Inferior parietal cortex (tissue), 1 donor: ENCODE measurements at regions not wholly inside any gene's neighbourhood (a gene's known extent, or its start where the extent isn't known, plus 50 kb on each side); places are given as distances from the start of the nearest gene placed in this dataset.

Experiments
- DNase-seq: peaks from one replicate; pipeline ENCODE4 v3.0.0-alpha.2; 2016; ENCODE audit errors: extremely low spot score

DNA sequence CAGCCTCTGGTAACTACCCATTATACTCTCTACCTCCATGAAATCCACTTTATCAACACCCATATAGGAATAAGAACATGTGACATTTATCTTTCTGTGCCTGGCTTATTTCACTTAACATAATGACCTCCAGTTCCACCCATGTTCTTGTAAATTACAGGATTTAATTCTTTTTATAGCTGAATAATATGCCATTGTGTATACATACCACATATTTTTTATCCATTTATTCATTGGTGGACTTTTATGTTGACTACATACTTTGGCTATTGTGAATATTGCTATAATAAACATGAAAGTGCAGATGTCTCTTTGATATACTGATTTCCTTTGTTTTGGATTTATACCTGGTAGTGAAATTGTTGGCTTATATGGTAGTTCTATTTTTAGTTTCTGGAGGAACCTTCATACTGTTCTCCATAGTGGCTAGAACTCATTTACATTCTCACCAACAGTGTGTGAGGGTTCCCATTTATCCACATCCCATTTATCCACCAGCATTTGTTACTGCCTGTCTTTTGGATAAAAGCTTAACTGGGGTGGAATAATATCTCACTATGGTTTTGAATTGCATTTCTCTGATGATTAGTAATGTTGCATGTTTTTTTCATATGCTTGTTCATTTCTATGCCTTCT is 473.4 kb downstream of the TBL1XR1 start:
- DNase-seq, result no peak

GRCh38 chr3:176714034-176714433 is 483.2 kb downstream of the TBL1XR1 start:
- DNase-seq, result no peak

DNA sequence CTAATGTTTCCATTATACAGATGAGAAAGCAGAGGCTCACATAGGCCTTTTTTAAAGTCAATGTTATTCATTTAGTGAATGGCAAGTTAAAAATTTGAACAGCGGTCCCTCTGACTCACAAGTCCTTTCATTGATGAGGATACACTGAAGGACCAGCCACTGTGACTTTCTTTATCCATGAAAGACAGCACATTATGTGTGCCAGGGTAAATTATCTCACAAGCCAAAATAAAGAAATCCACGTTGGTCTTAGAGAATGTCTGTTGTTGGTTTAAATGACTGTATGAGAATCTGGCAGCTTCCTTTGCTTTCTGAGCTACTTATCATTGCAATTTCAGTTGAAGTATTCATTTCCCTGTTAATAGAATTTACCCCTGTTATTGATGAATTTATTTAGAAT is 485.1 kb downstream of the TBL1XR1 start:
- no peak for DNase-seq

DNA sequence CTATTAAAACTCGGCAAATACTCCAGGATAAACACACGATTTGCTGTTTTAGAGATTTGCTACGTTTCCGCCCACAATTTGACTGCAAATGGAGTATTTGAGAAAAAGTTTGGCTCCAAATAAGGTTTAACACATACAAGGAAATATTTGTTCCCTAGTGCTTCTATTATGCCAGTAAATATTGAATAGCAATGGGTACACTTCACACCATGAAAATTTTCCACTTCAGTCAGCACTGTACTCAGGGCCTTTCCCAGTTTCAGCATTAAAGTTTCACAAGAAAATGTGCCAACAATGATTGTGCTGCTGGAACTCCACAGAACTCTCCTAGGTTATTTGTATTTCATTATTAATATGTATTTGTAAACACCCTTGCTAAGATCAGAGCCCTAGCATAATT is 498.0 kb downstream of the TBL1XR1 start:
- DNase-seq, result no peak

DNA sequence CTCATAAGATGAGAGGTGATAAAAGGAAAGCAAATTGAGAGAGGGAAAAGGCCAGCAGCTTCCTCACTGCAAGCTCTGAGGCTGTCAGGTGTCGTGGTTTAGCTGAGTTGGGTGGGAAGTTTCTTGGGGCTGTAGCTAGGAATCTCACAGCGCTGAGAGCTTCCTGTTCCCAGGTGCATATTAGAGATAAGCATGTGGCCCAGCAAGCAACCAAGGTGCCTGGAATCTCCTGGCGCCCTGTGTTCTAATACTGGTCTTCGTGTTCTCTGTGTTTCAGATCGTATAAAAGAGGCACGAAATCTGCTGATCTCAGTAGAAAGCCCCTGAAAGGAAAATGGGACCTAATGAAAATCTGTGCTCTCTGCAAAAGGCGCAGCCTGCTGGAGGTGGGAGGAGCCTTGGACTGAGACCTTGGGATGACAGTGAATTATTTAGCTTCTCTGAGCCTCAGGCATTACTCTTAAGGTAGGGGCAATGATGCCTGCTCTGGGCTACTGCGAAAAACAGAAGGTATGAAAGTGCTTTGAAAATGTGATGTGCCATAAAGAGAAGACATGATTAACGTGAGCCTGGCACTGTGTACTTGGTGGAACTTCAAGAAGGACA is 499.9 kb downstream of the TBL1XR1 start:
- no peak for DNase-seq

DNA sequence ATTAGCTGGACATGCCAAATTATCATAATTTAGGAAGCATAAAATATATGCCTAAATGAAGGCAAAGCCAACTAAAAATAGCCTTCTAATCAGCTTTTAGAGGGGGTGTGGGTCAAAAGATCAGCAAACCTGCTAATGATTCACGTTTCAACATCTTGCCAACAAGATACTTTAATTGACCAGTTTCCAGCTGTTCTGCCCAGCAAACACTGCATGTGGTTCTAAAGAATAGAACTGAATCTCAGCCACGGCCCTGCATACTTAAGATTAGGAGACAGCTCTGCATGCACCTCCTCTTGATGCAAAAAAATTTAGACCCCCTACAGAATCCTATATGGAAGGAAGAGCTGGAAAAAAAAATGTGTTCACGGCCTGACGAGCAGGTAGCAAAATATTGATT is 500.5 kb downstream of the TBL1XR1 start:
- DNase-seq, result no peak

- DNase-seq, result no peak
Measured at GRCh38 chr3:176692966-176693785, 504.1 kb downstream of the TBL1XR1 start.

- DNase-seq, result no peak
Measured at GRCh38 chr3:176692199-176692965, 504.9 kb downstream of the TBL1XR1 start.

- DNase-seq, result no peak
Measured at GRCh38 chr3:176690083-176690869, 507.0 kb downstream of the TBL1XR1 start.

DNA sequence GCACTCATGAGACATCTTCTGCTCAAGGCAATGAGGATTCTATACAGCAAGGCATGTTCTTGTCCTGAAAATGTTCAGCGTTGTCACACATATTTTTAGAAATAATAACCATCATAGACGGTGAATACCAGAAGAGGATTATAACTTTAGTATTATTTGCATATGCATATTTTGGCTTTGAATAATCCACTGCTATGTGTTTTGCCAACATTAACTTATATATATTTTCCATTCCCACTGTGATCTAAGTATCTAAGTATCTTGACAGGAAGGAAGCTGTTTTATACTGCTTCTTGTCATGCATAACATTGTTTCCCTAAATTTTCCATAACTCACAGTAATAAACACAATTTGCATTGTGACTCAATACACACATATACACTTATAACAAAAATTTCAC is 509.5 kb downstream of the TBL1XR1 start:
- DNase-seq, result no peak

DNA sequence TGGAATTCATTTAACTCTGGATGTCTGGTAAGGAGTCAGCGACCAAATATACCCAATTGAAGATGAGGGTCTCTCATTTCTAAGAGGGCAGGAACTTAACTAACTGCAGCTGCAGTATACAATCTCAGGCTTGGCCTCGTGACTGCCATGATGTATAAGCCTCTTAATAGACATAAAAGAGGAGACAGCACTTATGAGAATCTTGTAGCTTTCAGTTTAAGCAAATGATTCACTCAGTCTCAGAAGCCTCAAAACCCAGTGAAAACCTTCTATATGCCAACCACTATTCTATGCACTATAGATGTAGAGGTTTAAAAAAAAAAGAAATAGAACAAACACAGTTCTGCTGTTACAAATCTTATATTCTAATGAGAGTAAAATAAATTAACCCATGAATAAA is 513.9 kb downstream of the TBL1XR1 start:
- DNase-seq, result no peak

GRCh38 chr3:176663837-176664831 is 533.1 kb downstream of the TBL1XR1 start:
- peak; percentile 74 for DNase-seq

DNA sequence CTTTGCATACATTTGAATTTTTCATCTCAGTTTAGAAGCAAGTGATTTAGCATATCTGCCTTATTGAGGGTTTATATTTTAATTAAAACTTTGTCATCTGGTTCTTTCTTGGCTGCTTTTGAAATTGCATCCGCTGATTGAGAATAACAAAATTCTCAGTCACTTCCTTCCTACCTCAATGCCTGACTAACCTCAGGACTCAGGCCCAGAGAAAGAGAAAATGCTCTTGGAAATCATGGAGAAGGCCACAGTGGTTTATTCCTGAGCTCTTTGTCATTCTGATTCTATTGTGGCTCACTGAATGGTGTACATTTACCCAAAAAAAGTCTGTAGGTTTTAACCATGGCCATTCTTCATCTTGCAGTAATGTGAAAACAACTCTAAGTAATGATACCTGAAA is 533.9 kb downstream of the TBL1XR1 start:
- no peak for DNase-seq

DNA sequence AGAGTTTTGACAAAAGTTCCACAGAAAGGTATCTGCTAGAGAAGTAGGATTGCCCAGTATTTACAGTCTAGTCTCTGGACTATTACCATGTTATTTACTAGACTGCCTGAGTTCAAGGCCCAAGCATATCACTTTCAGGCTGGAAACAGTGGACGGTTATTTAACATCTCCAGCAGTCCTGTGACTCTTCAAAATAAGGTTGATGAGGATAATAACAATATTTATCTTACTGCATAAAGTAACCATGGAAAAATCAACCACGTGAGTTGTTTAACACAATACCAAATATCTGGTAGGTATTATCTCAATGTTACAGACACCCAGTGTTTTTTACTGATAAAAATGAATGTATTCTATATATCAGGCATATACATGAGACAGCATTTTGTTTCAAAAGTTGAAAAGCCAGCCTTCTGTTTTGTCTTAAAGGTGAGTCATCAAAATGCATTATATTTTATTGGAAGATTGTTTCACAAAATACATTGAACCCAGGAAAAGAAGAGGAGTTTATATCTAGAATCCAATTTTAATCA is 535.8 kb downstream of the TBL1XR1 start:
- DNase-seq, result peak; percentile 11

DNA sequence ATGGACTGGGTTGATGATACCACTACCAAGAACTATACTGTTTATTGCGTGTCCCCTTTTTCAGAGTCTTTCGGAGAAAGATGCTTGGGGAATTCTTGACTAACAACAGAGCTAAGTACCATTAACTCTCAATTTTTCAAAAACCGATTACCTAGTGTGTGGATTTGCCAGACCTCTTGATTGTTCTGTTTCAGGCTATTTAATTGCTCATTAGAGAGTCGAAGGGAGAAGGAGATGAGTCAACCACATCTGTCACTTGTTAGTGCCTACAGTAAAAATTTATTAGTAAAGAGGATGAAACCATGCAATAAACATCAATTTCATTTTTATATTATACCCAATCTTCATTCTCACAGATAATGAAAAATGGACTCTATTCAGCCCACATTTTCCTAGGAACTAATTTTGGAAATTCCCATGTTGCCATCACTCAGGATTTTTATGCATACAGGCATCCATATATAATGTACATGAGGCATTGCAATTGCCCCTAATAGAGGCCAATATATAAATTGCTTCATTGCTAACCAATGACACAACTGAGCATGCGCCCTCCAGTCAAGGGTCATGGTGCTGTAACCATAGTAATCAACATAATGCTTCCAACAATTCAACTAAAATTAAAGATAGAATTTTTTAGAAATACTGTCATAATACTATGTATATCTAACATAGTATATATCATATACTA is 541.7 kb downstream of the TBL1XR1 start:
- DNase-seq, result no peak

DNA sequence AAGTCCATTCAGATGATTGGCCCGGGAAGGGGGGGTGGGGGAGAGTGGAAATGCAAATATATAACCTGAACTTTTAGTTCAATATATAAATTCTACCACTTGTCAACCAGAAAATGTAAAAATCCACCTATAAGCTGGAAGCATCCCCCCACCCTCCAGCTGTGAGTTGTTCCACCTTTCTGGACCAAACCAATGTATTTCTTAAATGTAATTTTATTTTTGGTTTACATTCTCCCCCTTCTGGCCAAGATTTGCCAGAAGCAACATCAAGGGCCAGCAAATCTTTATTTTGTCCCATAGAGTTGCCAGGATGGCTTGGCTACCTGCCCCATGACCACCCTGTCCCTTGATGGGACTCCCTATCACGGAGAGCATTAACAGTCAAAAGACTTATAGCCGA is 545.7 kb downstream of the TBL1XR1 start:
- DNase-seq, result no peak

DNA sequence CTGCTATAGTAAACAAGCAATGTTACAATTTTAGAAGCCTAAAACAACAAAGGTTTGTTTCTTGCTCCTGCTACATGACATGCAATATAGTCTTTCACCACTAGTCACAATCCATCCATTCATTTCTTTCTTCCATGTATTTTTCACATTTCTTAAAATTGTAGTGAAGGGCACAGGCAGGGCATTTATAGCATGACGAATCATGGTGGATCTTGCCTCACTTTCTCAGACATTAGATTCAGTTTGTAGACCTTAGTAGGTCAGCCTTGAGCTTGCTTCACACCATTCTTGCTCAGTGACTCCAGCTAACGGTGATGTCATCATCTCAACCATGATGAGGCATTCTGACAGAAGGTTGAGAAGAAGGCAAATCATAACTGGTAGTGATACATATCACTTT is 546.8 kb downstream of the TBL1XR1 start:
- no peak for DNase-seq

- no peak for DNase-seq
Measured at GRCh38 chr3:176647987-176648386, 549.3 kb downstream of the TBL1XR1 start.

DNA sequence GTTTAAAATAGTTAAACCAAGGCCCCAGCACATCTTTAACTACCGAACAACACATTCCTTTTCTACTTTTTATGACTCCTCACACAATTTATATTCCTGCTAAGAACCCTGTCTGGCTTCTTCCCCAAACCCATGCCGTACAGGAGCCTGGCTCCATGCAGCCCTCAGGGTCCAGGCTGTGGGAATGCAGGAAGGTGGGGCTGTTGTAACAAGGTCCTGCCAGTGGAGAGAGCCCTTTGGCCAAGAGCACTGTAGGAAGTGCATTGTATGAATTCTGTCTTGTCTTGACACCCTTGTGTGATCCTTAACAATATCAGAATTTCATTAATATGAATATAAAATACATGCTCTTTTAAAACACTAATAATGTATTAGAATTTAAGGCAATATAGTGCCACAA is 563.8 kb downstream of the TBL1XR1 start:
- no peak for DNase-seq
